ENCODE measurements at regions not wholly inside any gene's neighbourhood (a gene's known extent, or its start where the extent isn't known, plus 50 kb on each side); places are given as distances from the start of the nearest gene placed in this dataset.

DNA sequence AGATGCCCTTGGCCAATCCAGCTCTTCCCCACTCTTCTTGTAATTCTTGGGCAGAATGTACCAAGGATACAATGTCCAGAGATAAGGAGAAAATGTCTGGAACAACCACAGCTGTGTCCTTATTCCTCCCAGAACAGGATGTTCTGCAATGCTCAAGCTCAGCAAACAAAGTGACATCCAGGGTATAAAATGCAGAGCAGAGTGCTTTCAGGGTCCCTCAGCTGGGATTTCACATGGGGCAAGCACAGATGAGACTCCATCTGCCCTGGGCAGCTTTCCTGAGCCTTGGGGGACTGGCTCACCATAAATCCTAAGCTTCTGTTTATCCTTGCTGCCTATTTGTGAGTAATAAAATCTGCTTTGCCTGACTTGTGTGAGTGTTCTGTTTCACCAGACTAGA lies 127.4 kb downstream of the VAPA start:
- no peaks in the 10 kb centered on the region; the same call in 1 of the 2 replicates for H3K27me3 ChIP-seq (ENCODE audit: control insufficient read depth, insufficient read depth, low read length)
- DNase-seq (ENCODE audit: low read depth, low spot score): no peak
- ATAC-seq: no peak
- no TSS peak for BruUV-seq (replicated peaks)
- TF ChIP-seq TCF7L2 (IDR thresholded peaks at IDR 0.05; ENCODE audit: low read depth, low read length) (no peak), POLR2AphosphoS5 (IDR thresholded peaks at IDR 0.05; ENCODE audit: low read depth, low read length) (no peak), SIN3A (IDR thresholded peaks at IDR 0.05; ENCODE audit: borderline replicate concordance, insufficient read depth, low read depth, low read length) (no peak)
- TF ChIP-seq, protein P1, sequence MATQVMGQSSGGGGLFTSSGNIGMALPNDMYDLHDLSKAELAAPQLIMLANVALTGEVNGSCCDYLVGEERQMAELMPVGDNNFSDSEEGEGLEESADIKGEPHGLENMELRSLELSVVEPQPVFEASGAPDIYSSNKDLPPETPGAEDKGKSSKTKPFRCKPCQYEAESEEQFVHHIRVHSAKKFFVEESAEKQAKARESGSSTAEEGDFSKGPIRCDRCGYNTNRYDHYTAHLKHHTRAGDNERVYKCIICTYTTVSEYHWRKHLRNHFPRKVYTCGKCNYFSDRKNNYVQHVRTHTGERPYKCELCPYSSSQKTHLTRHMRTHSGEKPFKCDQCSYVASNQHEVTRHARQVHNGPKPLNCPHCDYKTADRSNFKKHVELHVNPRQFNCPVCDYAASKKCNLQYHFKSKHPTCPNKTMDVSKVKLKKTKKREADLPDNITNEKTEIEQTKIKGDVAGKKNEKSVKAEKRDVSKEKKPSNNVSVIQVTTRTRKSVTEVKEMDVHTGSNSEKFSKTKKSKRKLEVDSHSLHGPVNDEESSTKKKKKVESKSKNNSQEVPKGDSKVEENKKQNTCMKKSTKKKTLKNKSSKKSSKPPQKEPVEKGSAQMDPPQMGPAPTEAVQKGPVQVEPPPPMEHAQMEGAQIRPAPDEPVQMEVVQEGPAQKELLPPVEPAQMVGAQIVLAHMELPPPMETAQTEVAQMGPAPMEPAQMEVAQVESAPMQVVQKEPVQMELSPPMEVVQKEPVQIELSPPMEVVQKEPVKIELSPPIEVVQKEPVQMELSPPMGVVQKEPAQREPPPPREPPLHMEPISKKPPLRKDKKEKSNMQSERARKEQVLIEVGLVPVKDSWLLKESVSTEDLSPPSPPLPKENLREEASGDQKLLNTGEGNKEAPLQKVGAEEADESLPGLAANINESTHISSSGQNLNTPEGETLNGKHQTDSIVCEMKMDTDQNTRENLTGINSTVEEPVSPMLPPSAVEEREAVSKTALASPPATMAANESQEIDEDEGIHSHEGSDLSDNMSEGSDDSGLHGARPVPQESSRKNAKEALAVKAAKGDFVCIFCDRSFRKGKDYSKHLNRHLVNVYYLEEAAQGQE (IDR thresholded peaks at IDR 0.05; ENCODE audit: insufficient read depth in 1 of 2, low read depth in 2 of 2, low read length in 1 of 2): no peak
- TF ChIP-seq, protein P2, sequence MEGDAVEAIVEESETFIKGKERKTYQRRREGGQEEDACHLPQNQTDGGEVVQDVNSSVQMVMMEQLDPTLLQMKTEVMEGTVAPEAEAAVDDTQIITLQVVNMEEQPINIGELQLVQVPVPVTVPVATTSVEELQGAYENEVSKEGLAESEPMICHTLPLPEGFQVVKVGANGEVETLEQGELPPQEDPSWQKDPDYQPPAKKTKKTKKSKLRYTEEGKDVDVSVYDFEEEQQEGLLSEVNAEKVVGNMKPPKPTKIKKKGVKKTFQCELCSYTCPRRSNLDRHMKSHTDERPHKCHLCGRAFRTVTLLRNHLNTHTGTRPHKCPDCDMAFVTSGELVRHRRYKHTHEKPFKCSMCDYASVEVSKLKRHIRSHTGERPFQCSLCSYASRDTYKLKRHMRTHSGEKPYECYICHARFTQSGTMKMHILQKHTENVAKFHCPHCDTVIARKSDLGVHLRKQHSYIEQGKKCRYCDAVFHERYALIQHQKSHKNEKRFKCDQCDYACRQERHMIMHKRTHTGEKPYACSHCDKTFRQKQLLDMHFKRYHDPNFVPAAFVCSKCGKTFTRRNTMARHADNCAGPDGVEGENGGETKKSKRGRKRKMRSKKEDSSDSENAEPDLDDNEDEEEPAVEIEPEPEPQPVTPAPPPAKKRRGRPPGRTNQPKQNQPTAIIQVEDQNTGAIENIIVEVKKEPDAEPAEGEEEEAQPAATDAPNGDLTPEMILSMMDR (IDR thresholded peaks at IDR 0.05): no peak
- POLR2A ChIA-PET: no interaction called here
- H3K4me3 ChIP-seq (ENCODE audit: low read depth in 2 of 2, low read length in 2 of 2): no peak overlapping the region
- in situ Hi-C loops (cut with HindIII; ENCODE audit: low pct_unique_long_range_greater_than_20kb, low sequenced_read_pairs): no loop called here
- CTCF ChIA-PET: no interaction called here
- no peak overlapping the region for H3K27ac ChIP-seq (ENCODE audit: low read length)
- intact Hi-C loops (cut with micrococcal nuclease; ENCODE audit: unreplicated experiment): no loop called here
- no peaks in the 10 kb centered on the region for H3K9me3 ChIP-seq (ENCODE audit: control insufficient read depth, insufficient read depth, low read depth, low read length)
- no peaks in the 10 kb centered on the region for H3K4me1 ChIP-seq (ENCODE audit: control insufficient read depth, insufficient read depth, low read length)
- no peaks in the 10 kb centered on the region for H3K36me3 ChIP-seq (ENCODE audit: control insufficient read depth, insufficient read depth, low read length)

DNA sequence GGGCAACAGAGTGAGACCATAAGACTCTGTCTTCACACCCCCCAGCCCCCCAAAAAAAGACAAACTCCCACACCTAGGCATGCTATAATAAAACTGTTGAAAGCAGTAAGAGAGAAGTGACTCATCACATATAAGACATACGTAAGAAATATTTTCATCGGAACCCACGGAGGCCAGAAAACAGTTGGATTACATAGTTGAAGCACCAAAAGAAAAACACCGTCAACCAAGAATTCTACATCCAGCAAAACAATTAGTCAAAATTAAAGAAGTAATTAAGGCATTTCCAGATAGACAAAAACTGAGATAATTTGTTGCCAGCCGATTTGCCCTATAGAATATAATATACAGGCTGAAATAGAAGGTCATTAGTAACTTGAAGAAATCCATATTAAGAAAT lies 128.7 kb downstream of the VAPA start:
- no peak overlapping the region for H3K4me3 ChIP-seq (ENCODE audit: low read depth in 2 of 2, low read length in 2 of 2)
- H3K4me1 ChIP-seq (ENCODE audit: control insufficient read depth, insufficient read depth, low read length): no peaks in the 10 kb centered on the region
- H3K36me3 ChIP-seq (ENCODE audit: control insufficient read depth, insufficient read depth, low read length): no peaks in the 10 kb centered on the region
- DNase-seq (ENCODE audit: low read depth, low spot score): no peak
- in situ Hi-C loops (cut with HindIII; ENCODE audit: low pct_unique_long_range_greater_than_20kb, low sequenced_read_pairs): no loop called here
- H3K9me3 ChIP-seq (ENCODE audit: control insufficient read depth, insufficient read depth, low read depth, low read length): no peaks in the 10 kb centered on the region
- no peaks in the 10 kb centered on the region; the same call in 1 of the 2 replicates for H3K27me3 ChIP-seq (ENCODE audit: control insufficient read depth, insufficient read depth, low read length)
- BruUV-seq (replicated peaks): no TSS peak
- TF ChIP-seq, protein P2 (IDR thresholded peaks at IDR 0.05): no peak
- TF ChIP-seq, protein P1 (IDR thresholded peaks at IDR 0.05; ENCODE audit: insufficient read depth in 1 of 2, low read depth in 2 of 2, low read length in 1 of 2): no peak
- TF ChIP-seq TCF7L2 (IDR thresholded peaks at IDR 0.05; ENCODE audit: low read depth, low read length) (no peak), POLR2AphosphoS5 (IDR thresholded peaks at IDR 0.05; ENCODE audit: low read depth, low read length) (no peak), SIN3A (IDR thresholded peaks at IDR 0.05; ENCODE audit: borderline replicate concordance, insufficient read depth, low read depth, low read length) (no peak)
- ChIA-PET CTCF (no interaction called here), POLR2A (no interaction called here)
- intact Hi-C loops (cut with micrococcal nuclease; ENCODE audit: unreplicated experiment): no loop called here
- no peak overlapping the region for H3K27ac ChIP-seq (ENCODE audit: low read length)
- ATAC-seq: no peak

Data from Panc1 (cell line).